Duodenal mucosa (tissue), 2 donors: ENCODE measurements at regions not wholly inside any gene's neighbourhood (a gene's known extent, or its start where the extent isn't known, plus 50 kb on each side); places are given as distances from the start of the nearest gene placed in this dataset.

ENCODE experiments used
- H3K27ac ChIP-seq: one replicate; pipeline ENCODE4 v1.7.0; 2013; ENCODE audit warnings: low read depth, low read length
- H3K27me3 ChIP-seq, 2 donors: one replicate each; pipeline ENCODE4 v1.7.0; 2013; ENCODE audit warnings: low read length in 2 of 2, control low read depth in 1 of 2; ENCODE audit not compliant: insufficient read depth in 2 of 2, control insufficient read depth in 1 of 2
- H3K36me3 ChIP-seq, 2 donors: one replicate each; pipeline ENCODE4 v1.7.0; 2013; ENCODE audit warnings: low read length in 2 of 2, control low read depth in 1 of 2; ENCODE audit not compliant: insufficient read depth in 2 of 2, control insufficient read depth in 1 of 2
- H3K4me1 ChIP-seq, 2 donors: one replicate each; pipeline ENCODE4 v1.7.0; 2013; ENCODE audit warnings: low read length in 2 of 2, control low read depth in 1 of 2; ENCODE audit not compliant: insufficient read depth in 2 of 2, control insufficient read depth in 1 of 2
- H3K4me3 ChIP-seq, 2 donors: one replicate each; pipeline ENCODE4 v1.7.0; 2013; ENCODE audit warnings: low read length in 2 of 2, low read depth in 1 of 2
- H3K9ac ChIP-seq, 2 donors: one replicate each; pipeline ENCODE4 v1.7.0; 2013; ENCODE audit warnings: low read length in 2 of 2, low read depth in 1 of 2
- H3K9me3 ChIP-seq, 2 donors: one replicate each; pipeline ENCODE4 v1.7.0; 2013; ENCODE audit warnings: low read length in 2 of 2, control low read depth in 1 of 2; ENCODE audit not compliant: control insufficient read depth in 1 of 2

GRCh38 chr13:105971738-105972137, 563.7 kb downstream of the EFNB2 start:
- H3K4me3 ChIP-seq, result no peak overlapping the region
- H3K4me1 ChIP-seq, result peaks cover 9 to 19% of the 10 kb centered on the region in 2 donors
- no peaks in the 10 kb centered on the region for H3K36me3 ChIP-seq
- no peak overlapping the region for H3K9ac ChIP-seq
- H3K27me3 ChIP-seq, result no peaks in the 10 kb centered on the region
- no peak overlapping the region for H3K27ac ChIP-seq
- no peaks in the 10 kb centered on the region for H3K9me3 ChIP-seq

GRCh38 chr13:105971312-105971711, 564.1 kb downstream of the EFNB2 start:
- H3K36me3 ChIP-seq, result no peaks in the 10 kb centered on the region
- H3K27me3 ChIP-seq, result no peaks in the 10 kb centered on the region
- no peak overlapping the region for H3K27ac ChIP-seq
- peaks cover 9 to 19% of the 10 kb centered on the region in 2 donors for H3K4me1 ChIP-seq
- no peak overlapping the region for H3K9ac ChIP-seq
- H3K4me3 ChIP-seq, result no peak overlapping the region
- no peaks in the 10 kb centered on the region for H3K9me3 ChIP-seq

DNA sequence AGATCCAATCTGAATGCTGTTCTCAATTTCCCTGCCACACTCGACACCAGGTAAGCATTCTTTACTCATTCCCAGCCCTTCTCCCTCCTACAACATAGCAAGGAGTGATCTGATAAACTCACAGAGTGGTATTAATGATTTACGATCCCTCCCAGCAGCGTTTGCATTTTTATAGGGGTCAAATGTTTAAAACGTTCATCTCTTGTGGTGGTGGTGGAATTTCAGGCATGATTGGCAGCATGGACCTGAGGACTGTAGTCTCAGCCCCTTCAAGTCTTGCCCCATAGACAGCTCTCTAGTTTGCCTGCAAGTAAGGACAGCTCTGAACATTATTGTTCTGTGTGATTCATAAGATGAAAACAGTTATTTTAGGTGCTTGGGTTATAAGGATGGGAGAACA, 565.7 kb downstream of the EFNB2 start:
- no peak overlapping the region for H3K4me3 ChIP-seq
- H3K27ac ChIP-seq, result no peak overlapping the region
- no peaks in the 10 kb centered on the region for H3K36me3 ChIP-seq
- peaks cover 9 to 19% of the 10 kb centered on the region in 2 donors for H3K4me1 ChIP-seq
- H3K9me3 ChIP-seq, result no peaks in the 10 kb centered on the region
- no peak overlapping the region for H3K9ac ChIP-seq
- no peaks in the 10 kb centered on the region for H3K27me3 ChIP-seq

GRCh38 chr13:105965910-105966309, 569.6 kb downstream of the EFNB2 start:
- Histone ChIP-seq H3K4me3 (no peak overlapping the region), H3K27me3 (no peaks in the 10 kb centered on the region), H3K4me1 (peaks cover 9 to 11% of the 10 kb centered on the region in 2 donors), H3K27ac (no peak overlapping the region), H3K9ac (no peak overlapping the region), H3K9me3 (no peaks in the 10 kb centered on the region), H3K36me3 (no peaks in the 10 kb centered on the region)

GRCh38 chr13:105962080-105962479, 573.4 kb downstream of the EFNB2 start:
- Histone ChIP-seq H3K4me3 (no peak overlapping the region), H3K4me1 (no peaks in the 10 kb centered on the region), H3K9me3 (no peaks in the 10 kb centered on the region), H3K27ac (no peak overlapping the region), H3K9ac (no peak overlapping the region), H3K27me3 (no peaks in the 10 kb centered on the region), H3K36me3 (no peaks in the 10 kb centered on the region)

DNA sequence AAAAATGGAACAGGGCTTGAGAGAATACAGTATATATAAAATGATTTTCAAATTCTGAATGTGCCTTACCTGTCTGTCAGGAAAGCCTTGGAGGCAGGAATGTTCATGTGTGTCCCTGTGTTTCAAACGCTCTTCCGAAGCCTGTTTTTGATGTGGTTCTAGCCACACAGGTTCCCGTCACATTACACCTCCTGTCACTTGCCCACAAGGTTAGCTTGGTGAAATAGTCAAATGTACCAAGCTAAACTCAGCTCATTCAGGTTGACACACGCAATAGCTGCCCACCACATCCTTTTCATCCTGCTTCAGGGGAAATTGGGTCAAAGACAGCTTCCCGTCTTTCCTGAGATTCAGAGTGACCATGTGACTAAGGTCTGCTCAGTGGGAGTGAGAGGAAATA, 574.0 kb downstream of the EFNB2 start:
- Histone ChIP-seq H3K9me3 (no peaks in the 10 kb centered on the region), H3K36me3 (no peaks in the 10 kb centered on the region)

GRCh38 chr13:105960326-105960725, 575.1 kb downstream of the EFNB2 start:
- no peaks in the 10 kb centered on the region for H3K9me3 ChIP-seq
- no peaks in the 10 kb centered on the region for H3K27me3 ChIP-seq
- no peaks in the 10 kb centered on the region for H3K4me1 ChIP-seq
- H3K9ac ChIP-seq, result no peak overlapping the region
- no peak overlapping the region for H3K27ac ChIP-seq
- H3K36me3 ChIP-seq, result no peaks in the 10 kb centered on the region
- no peak overlapping the region for H3K4me3 ChIP-seq

More for the DNA sequence above, 574.0 kb downstream of the EFNB2 start:
- Histone ChIP-seq H3K4me1 (no peaks in the 10 kb centered on the region), H3K4me3 (no peak overlapping the region), H3K27me3 (no peaks in the 10 kb centered on the region), H3K27ac (no peak overlapping the region), H3K9ac (no peak overlapping the region)

GRCh38 chr13:105959876-105960275, 575.6 kb downstream of the EFNB2 start:
- Histone ChIP-seq H3K9ac (no peak overlapping the region), H3K9me3 (no peaks in the 10 kb centered on the region), H3K27me3 (no peaks in the 10 kb centered on the region), H3K27ac (no peak overlapping the region), H3K4me1 (no peaks in the 10 kb centered on the region), H3K4me3 (no peak overlapping the region), H3K36me3 (no peaks in the 10 kb centered on the region)

- Histone ChIP-seq H3K27me3 (no peaks in the 10 kb centered on the region), H3K36me3 (no peaks in the 10 kb centered on the region), H3K4me3 (no peak overlapping the region), H3K4me1 (no peaks in the 10 kb centered on the region), H3K9me3 (no peaks in the 10 kb centered on the region), H3K27ac (no peak overlapping the region), H3K9ac (no peak overlapping the region)
These were observed 577.6 kb downstream of the EFNB2 start for GRCh38 chr13:105957769-105958438.

- no peaks in the 10 kb centered on the region for H3K27me3 ChIP-seq
- no peak overlapping the region for H3K9ac ChIP-seq
- no peaks in the 10 kb centered on the region for H3K4me1 ChIP-seq
- no peaks in the 10 kb centered on the region for H3K36me3 ChIP-seq
- no peak overlapping the region for H3K27ac ChIP-seq
- H3K9me3 ChIP-seq, result no peaks in the 10 kb centered on the region
- H3K4me3 ChIP-seq, result no peak overlapping the region
These were observed 578.5 kb downstream of the EFNB2 start for GRCh38 chr13:105956921-105957320.

GRCh38 chr13:105952973-105953290, 582.5 kb downstream of the EFNB2 start:
- no peaks in the 10 kb centered on the region for H3K36me3 ChIP-seq
- H3K9me3 ChIP-seq, result no peaks in the 10 kb centered on the region
- H3K4me1 ChIP-seq, result no peaks in the 10 kb centered on the region
- H3K27ac ChIP-seq, result no peak overlapping the region
- H3K9ac ChIP-seq, result no peak overlapping the region
- H3K27me3 ChIP-seq, result no peaks in the 10 kb centered on the region
- H3K4me3 ChIP-seq, result no peak overlapping the region
